HG02981 (cell line): ENCODE measurements at regions not wholly inside any gene's neighbourhood (a gene's known extent, or its start where the extent isn't known, plus 50 kb on each side); places are given as distances from the start of the nearest gene placed in this dataset.

Experiments used
- ATAC-seq: cut with Tn5 transposase; IDR thresholded peaks from one replicate; pipeline ENCODE4 v1.9.1; 2021; ENCODE audit warnings: mild to moderate bottlenecking, moderate library complexity; ENCODE audit not compliant: unreplicated experiment

- no peak for ATAC-seq
Measured at GRCh38 chr16:62585041-62585545, 548.9 kb upstream of the CDH8 start.

- ATAC-seq, result no peak
Measured at GRCh38 chr16:62583414-62583813, 547.2 kb upstream of the CDH8 start.

GRCh38 chr16:62573466-62573865, 537.2 kb upstream of the CDH8 start:
- ATAC-seq, result no peak

DNA sequence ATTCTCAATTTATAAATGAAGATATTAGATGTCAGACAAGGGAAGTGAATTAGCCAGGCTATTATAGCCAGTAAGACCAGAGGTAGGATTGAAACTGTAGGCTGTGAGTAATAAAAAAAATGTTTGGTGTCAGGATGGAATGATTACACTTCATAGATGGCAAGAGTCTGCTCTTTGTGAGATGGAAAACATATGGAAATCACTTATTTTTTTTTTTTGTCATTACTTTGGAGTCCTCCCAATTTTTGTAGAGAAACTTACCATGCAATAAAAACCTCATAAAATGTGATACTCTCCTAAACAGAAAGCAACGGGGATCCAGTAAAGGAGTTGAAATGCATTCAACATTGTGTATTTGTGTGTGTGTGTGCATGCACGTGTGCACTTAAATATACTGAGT, 532.7 kb upstream of the CDH8 start:
- ATAC-seq, result no peak

DNA sequence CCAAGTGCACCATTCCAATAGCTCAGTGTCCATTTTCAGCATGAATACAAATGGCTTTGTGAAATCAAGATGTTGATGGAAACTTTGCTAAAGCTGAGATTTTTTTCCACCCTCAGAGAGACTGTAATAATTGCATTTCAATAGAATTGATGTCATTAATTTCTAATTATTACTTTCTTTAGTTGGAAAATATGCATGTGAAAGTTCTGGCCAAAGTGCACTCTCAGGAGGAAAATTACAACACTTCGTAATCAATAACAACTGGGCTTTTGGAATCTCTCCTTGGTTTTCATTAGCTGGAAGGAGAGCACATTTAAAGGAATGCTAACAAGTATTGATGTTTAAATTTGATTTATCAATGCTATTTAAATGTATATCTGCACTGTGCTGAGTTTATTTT, 529.5 kb upstream of the CDH8 start:
- no peak for ATAC-seq

- no peak for ATAC-seq
Measured at GRCh38 chr16:62564291-62564690, 528.1 kb upstream of the CDH8 start.

DNA sequence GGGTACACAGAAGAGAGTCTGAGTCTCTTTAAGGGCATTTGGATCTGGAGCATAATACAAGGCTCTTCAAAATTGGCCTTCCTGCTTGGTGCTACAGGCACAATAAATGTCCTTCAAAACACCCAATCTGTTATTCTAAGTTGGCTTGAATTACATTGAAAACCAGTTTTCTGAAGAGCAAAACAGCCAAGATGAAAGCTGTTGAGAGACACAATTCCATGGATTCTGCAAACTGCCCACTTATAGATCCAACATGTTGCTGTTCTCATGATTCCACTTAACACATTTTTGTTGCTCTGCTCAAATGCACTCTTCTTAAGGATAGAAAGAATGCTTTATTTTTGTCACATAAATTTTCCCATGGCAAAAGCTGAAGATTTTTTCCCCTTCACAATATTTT, 525.9 kb upstream of the CDH8 start:
- no peak for ATAC-seq

DNA sequence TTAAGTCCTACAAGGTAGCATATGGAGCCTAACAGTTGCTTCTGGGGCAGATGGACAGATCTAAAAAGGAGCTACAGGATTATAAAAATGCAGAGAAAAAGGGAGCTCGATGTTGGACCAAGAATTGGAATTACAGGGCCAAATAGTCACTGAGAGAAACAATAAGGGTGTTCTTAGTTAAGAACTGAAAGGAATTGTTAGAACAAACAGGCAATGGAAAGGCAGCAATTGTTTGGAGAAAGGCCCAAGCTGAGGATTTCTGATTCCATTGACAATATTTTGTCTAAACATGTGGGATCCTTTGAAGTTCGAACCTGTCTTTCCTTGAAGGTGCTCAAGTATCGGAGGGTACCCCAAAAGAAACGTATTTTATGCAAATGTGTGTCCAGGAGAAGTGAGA, 513.6 kb upstream of the CDH8 start:
- no peak for ATAC-seq

DNA sequence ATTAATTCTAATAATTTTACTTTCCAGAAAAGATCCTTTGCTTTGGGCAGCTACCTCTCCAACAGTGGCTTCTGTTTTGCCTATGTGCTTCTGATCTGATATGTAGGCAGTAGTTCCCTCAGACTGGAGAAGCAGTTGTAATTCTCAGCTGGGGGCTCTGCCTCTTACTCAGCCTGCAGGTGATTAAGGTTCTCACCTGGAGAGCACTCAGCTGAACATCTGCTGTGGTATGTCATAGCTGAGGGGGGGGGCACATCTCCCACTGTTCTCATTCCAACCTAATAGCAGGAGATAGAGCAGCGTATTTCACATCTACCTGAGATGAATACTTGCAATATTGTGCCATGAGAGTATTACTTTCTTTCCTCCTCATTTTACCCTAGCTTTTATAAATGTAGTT, 511.9 kb upstream of the CDH8 start:
- ATAC-seq, result no peak

DNA sequence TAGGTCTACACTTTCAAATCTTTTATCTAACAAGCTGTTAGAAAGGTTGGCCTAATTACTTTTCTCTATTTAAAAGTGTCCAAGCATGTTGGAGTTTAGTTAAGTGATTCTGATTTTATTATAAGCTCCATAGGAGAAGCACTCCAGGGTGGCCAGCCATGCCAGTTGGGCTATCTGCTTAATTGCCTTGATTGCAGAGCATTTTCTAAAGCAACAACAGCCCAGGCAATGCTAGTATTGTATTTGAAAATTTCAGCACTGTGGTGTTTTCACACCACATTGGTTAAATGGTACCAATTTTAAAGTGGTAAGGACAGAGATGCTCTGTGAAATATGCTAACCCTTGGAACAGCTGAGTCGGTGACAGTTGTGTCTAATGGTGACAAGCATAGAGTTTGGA, 510.5 kb upstream of the CDH8 start:
- no peak for ATAC-seq

GRCh38 chr16:62545039-62545438, 508.8 kb upstream of the CDH8 start:
- no peak for ATAC-seq

GRCh38 chr16:62543516-62543915, 507.3 kb upstream of the CDH8 start:
- no peak for ATAC-seq

DNA sequence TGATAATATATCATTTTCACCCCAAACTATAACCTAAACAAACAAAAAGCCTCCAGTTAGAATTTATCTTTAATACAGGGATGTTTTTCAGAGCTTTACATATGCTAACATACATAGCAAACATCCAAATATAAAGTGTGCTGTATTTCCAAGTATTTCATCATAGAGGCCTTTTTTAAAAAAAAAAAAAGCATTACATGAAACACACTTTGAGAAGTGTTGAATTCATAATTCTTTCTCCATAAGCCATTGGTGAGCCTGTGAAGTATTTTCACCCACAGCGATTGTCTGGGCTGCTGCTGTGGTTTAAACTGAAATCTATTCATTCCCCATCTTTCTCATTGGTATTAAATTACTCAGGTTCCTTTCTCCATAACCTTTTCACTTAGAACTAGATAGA, 503.4 kb upstream of the CDH8 start:
- ATAC-seq, result no peak

GRCh38 chr16:62530426-62530825, 494.2 kb upstream of the CDH8 start:
- ATAC-seq, result no peak

- ATAC-seq, result no peak
Measured at GRCh38 chr16:62516001-62516400, 479.8 kb upstream of the CDH8 start.

GRCh38 chr16:62503073-62503472, 466.8 kb upstream of the CDH8 start:
- no peak for ATAC-seq

DNA sequence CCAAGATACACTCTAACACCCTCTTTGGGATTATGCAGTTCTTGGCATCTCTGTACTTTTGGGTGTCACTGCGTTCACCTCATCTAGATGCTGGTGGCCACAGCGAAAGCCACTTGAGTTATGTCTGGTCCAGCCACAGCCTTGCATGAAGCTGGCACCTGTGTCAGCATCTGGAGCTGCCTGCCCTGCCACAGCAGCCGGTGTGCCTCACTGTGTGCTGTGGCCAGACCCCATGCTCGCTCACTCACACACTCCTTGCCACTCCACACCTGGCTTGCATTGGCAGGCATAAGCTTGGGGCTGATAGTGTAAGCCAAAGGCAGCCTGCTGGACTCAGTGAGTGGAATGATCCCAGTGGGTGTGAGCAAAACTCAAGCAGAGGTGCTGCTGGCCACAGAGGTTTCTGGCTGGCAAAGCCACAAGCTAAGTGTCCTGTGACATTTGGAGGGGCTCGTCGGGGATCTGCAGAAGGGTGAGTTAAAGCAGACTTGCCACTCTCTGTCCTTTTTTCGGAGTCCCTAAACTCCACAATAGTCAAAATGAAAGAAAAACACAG, 442.7 kb upstream of the CDH8 start:
- ATAC-seq, result no peak

GRCh38 chr16:62477796-62478195, 441.6 kb upstream of the CDH8 start:
- no peak for ATAC-seq

DNA sequence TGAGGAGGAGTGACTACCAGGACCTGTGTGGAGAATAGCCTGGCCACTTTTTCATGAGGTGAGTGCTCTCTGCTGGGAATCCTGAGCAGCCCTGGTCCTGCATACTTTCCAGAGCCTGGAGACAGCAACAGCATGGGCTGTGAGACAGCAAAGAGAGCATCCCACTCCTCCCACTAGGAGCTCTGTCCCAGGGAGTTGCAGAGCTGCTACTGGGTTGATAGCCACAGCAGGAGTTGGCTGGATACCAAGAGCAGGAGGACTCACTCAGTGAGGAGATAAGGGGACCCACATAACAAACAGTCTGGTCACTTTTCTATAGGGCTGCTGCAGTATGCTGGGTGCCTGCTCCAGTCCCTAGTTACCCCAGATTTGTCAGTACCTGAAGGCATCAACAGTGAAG, 439.3 kb upstream of the CDH8 start:
- no peak for ATAC-seq

GRCh38 chr16:62462971-62463370, 426.7 kb upstream of the CDH8 start:
- ATAC-seq, result no peak

- no peak for ATAC-seq
Measured at GRCh38 chr16:62450291-62450690, 414.1 kb upstream of the CDH8 start.

- ATAC-seq, result no peak
Measured at GRCh38 chr16:62445909-62446308, 409.7 kb upstream of the CDH8 start.

- ATAC-seq, result no peak
Measured at GRCh38 chr16:62424206-62424605, 388.0 kb upstream of the CDH8 start.
